ENCODE measurements at regions not wholly inside any gene's neighbourhood (a gene's known extent, or its start where the extent isn't known, plus 50 kb on each side); places are given as distances from the start of the nearest gene placed in this dataset.
"Not testable (repeated sequence)": the region's sequence is repeated elsewhere in the genome, so short reads cannot be mapped to it uniquely, and the experiment has no call there.

GRCh38 chr3:191985691-191986090, 524.7 kb downstream of the PYDC2 start:
- WGBS, 2 donors, result 92% methylated on average over 3 of the region's 3 CpGs
- no peaks in the 10 kb centered on the region for H3K36me3 ChIP-seq
- no peak for DNase-seq
- H3K27ac ChIP-seq, result no peak overlapping the region
- H3K27me3 ChIP-seq, result no peaks in the 10 kb centered on the region
- H3K4me1 ChIP-seq, result no peaks in the 10 kb centered on the region
- intact Hi-C loops (cut with DNase I), result no loop called here
- H3K4me3 ChIP-seq (replicated peaks in 1 of 3), result no peak overlapping the region
- H3K9me3 ChIP-seq, result no peaks in the 10 kb centered on the region
- no peak for TF ChIP-seq POLR2A (IDR thresholded peaks at IDR 0.05)
- TF ChIP-seq CTCF (IDR thresholded peaks at IDR 0.05), result no peak

GRCh38 chr3:191987831-191988350, 526.9 kb downstream of the PYDC2 start:
- Histone ChIP-seq H3K27ac (no peak overlapping the region), H3K4me3 (replicated peaks in 1 of 3) (no peak overlapping the region), H3K27me3 (no peaks in the 10 kb centered on the region), H3K9me3 (no peaks in the 10 kb centered on the region), H3K36me3 (no peaks in the 10 kb centered on the region), H3K4me1 (no peaks in the 10 kb centered on the region)
- DNase-seq, result no peak
- WGBS, 2 donors, result 78 to 87% methylated on average over 1 of the region's 1 CpG
- intact Hi-C loops (cut with DNase I), result no loop called here
- TF ChIP-seq CTCF (IDR thresholded peaks at IDR 0.05), result no peak
- TF ChIP-seq POLR2A (IDR thresholded peaks at IDR 0.05), result no peak

GRCh38 chr3:191993952-191994351, 533.0 kb downstream of the PYDC2 start:
- H3K27ac ChIP-seq; DNase-seq; H3K27me3 ChIP-seq; intact Hi-C loops (cut with DNase I); H3K9me3 ChIP-seq; H3K4me1 ChIP-seq; H3K4me3 ChIP-seq (replicated peaks in 1 of 3); H3K36me3 ChIP-seq: not testable (repeated sequence)
- WGBS, 2 donors, result 66 to 67% methylated on average over 4 of the region's 4 CpGs

- DNase-seq, result no peak
- H3K36me3 ChIP-seq, result no peaks in the 10 kb centered on the region
- no peaks in the 10 kb centered on the region for H3K9me3 ChIP-seq
- no peaks in the 10 kb centered on the region for H3K4me1 ChIP-seq
- no peak overlapping the region for H3K4me3 ChIP-seq (replicated peaks in 1 of 3)
- no peak for TF ChIP-seq POLR2A (IDR thresholded peaks at IDR 0.05)
- TF ChIP-seq CTCF (IDR thresholded peaks at IDR 0.05), result no peak
- no peak overlapping the region for H3K27ac ChIP-seq
- H3K27me3 ChIP-seq, result no peaks in the 10 kb centered on the region
- intact Hi-C loops (cut with DNase I), result no loop called here
Measured at GRCh38 chr3:191997093-191997492, 536.1 kb downstream of the PYDC2 start.

GRCh38 chr3:191997579-191998268, 536.8 kb downstream of the PYDC2 start:
- no peaks in the 10 kb centered on the region for H3K9me3 ChIP-seq
- no peak overlapping the region for H3K27ac ChIP-seq
- DNase-seq, result no peak
- intact Hi-C loops (cut with DNase I), result no loop called here
- H3K4me1 ChIP-seq, result no peaks in the 10 kb centered on the region
- 42% methylated on average over 1 of the region's 1 CpG for WGBS, 2 donors
- TF ChIP-seq POLR2A (IDR thresholded peaks at IDR 0.05) (no peak), CTCF (IDR thresholded peaks at IDR 0.05) (no peak)
- no peaks in the 10 kb centered on the region for H3K36me3 ChIP-seq
- H3K4me3 ChIP-seq (replicated peaks in 1 of 3), result no peak overlapping the region
- no peaks in the 10 kb centered on the region for H3K27me3 ChIP-seq
